NB4 (cell line): ENCODE measurements at regions not wholly inside any gene's neighbourhood (a gene's known extent, or its start where the extent isn't known, plus 50 kb on each side); places are given as distances from the start of the nearest gene placed in this dataset.

ENCODE experiments used
- DNase-seq: peaks from one replicate; pipeline ENCODE4 v3.0.0; 2010; ENCODE audit warnings: low read depth
- H3K4me3 ChIP-seq: one replicate; pipeline ENCODE4 v1.5.1; 2011; ENCODE audit warnings: mild to moderate bottlenecking, low read depth, low read length, moderate library complexity
- CTCF ChIP-seq: IDR thresholded peaks from one replicate; pipeline ENCODE4 v1.5.1; 2012; ENCODE audit warnings: low read depth, low read length
- MYC ChIP-seq: IDR thresholded peaks from 2 replicates; pipeline ENCODE4 v1.6.1; 2011; ENCODE audit warnings: low read depth, low read length
- POLR2A ChIP-seq: IDR thresholded peaks from 2 replicates; pipeline ENCODE4 v1.6.1; 2011; ENCODE audit warnings: mild to moderate bottlenecking; ENCODE audit not compliant: insufficient read length; ENCODE audit errors: extremely low read depth
- TF ChIP-seq, protein P1 (sequence below): IDR thresholded peaks from 2 replicates; pipeline ENCODE4 v1.6.1; 2011; ENCODE audit warnings: low read depth, low read length

- TF ChIP-seq MYC (no peak), POLR2A (no peak), CTCF (no peak)
- TF ChIP-seq, protein P1, sequence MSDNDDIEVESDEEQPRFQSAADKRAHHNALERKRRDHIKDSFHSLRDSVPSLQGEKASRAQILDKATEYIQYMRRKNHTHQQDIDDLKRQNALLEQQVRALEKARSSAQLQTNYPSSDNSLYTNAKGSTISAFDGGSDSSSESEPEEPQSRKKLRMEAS = no peak
- no peak for DNase-seq
- H3K4me3 ChIP-seq = no peak overlapping the region
Observed at GRCh38 chr12:107557589-107558100, 128.0 kb upstream of the PWP1 start.

- no peak overlapping the region for H3K4me3 ChIP-seq
- no peak for TF ChIP-seq CTCF
- no peak for TF ChIP-seq MYC
- no peak for TF ChIP-seq POLR2A
- TF ChIP-seq, protein P1 = no peak
- no peak for DNase-seq
Observed at GRCh38 chr12:107558141-107558815, 127.3 kb upstream of the PWP1 start.

GRCh38 chr12:107558816-107559382, 126.7 kb upstream of the PWP1 start:
- TF ChIP-seq, protein P1 = no peak
- TF ChIP-seq POLR2A = no peak
- H3K4me3 ChIP-seq = no peak overlapping the region
- no peak for DNase-seq

DNA sequence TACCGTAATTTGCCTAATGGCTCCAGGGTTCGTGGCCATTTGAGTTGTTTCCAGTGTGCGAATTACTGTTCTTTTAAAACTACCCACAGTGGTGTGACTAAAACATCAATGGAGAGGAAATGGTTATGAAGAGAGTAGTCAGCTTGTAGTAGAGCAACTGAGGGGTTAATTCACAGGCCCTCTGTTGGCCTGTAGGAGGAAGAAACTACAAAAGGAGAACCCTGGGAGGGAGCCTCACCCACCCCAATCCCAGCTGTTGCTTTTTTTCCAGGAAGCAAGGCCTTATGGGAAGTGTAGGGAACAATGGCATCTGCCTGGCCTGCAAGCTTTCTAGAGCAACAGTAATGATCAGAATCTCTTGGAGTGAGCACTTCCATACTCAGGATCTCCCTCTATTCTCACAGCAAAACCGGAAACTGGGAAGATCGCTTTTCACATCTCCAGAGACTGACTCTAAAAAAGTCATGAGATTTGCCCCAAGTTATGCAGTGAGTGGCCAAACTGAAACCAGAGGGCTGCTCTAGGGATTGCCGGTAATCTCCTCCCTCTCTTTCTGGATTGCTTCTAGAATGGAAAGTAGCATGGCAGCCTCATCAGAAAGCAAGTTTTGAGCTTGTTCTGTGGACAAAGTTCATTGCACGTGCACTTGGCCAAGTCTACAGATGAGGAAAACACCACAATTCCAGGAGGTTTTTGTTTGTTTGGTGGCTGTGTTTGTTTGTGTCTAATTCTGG, 125.3 kb upstream of the PWP1 start:
- no peak for TF ChIP-seq CTCF
- no peak for TF ChIP-seq MYC
- TF ChIP-seq, protein P1 = no peak
- no peak for TF ChIP-seq POLR2A
- no peak for DNase-seq
- no peak overlapping the region for H3K4me3 ChIP-seq

DNA sequence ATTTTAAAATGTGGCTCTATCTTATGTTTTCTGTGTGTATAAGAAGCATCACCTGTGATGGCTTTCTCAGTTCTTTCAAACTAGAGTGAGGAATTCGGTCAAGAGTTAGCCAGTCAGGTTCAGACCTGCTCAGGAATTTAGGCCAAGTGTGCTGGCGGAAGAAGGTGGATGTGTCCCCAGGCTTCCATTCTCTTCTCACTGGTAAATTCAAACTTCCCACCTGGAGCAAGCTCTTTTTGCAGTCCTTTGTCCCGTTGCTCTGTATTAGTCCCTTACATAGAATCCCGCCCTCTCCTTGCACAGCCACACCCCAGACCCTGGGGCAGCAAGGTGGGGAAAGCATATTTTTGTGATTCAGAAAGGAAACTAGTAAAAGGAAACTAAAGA, 124.7 kb upstream of the PWP1 start:
- DNase-seq = no peak

More for the DNA sequence above, 124.7 kb upstream of the PWP1 start:
- no peak for TF ChIP-seq POLR2A
- TF ChIP-seq CTCF = no peak
- no peak for TF ChIP-seq MYC
- TF ChIP-seq, protein P1 = no peak
- H3K4me3 ChIP-seq = no peak overlapping the region
